Right atrium auricular region (tissue), 2 donors: ENCODE measurements at regions not wholly inside any gene's neighbourhood (a gene's known extent, or its start where the extent isn't known, plus 50 kb on each side); places are given as distances from the start of the nearest gene placed in this dataset.

ENCODE experiments used
- DNase-seq: peaks from one replicate; pipeline ENCODE4 v3.0.0-alpha.2; 2019; ENCODE audit warnings: low spot score
- H3K27ac ChIP-seq, 2 donors: fragments of 200-600 bp; sonication (generic); 1 replicate in 1 of 2; 2 replicates in 1 of 2; pipeline ENCODE4 v1.5.1; 2016 to 2019
- H3K27me3 ChIP-seq, 2 donors: fragments of 200-600 bp; sonication (generic); one replicate each; pipeline versions ENCODE4 v1.5.1 to v1.6.0; 2017 to 2019
- H3K36me3 ChIP-seq: fragments of 200-600 bp; sonication (generic); one replicate; pipeline ENCODE4 v1.5.1; 2016
- H3K4me1 ChIP-seq, 2 donors: fragments of 200-600 bp; sonication (generic); one replicate each; pipeline versions ENCODE4 v1.5.1 to v1.6.0; 2017 to 2019
- H3K4me3 ChIP-seq, 2 donors: fragments of 200-600 bp; sonication (generic); 1 replicate in 1 of 2; 2 replicates in 1 of 2; pipeline ENCODE4 v1.5.1; 2017 to 2019; ENCODE audit warnings: mild to moderate bottlenecking in 1 of 2, moderate library complexity in 1 of 2
- H3K9me3 ChIP-seq, 2 donors: fragments of 200-600 bp; sonication (generic); one replicate each; pipeline ENCODE4 v1.5.1; 2019
- CTCF ChIP-seq, 2 donors: fragments of 200-600 bp; sonication (generic); IDR thresholded peaks; one replicate each; pipeline ENCODE4 v1.5.1; 2019; ENCODE audit warnings: antibody characterized with exemption in 2 of 2

GRCh38 chr12:92550254-92550653 is 152.5 kb upstream of the PLEKHG7 start:
- no peak overlapping the region for H3K4me3 ChIP-seq
- no peaks in the 10 kb centered on the region for H3K36me3 ChIP-seq
- no peak overlapping the region for H3K27ac ChIP-seq
- no peak for TF ChIP-seq CTCF (IDR thresholded peaks at IDR 0.05)
- H3K27me3 ChIP-seq: no peaks in the 10 kb centered on the region
- no peaks in the 10 kb centered on the region for H3K9me3 ChIP-seq
- peaks cover 0 to 36% of the 10 kb centered on the region in 2 donors for H3K4me1 ChIP-seq
- DNase-seq: no peak

GRCh38 chr12:92549516-92549915 is 153.3 kb upstream of the PLEKHG7 start:
- Histone ChIP-seq H3K27ac (no peak overlapping the region), H3K4me3 (no peak overlapping the region), H3K4me1 (peaks cover 0 to 30% of the 10 kb centered on the region in 2 donors), H3K9me3 (no peaks in the 10 kb centered on the region), H3K27me3 (no peaks in the 10 kb centered on the region), H3K36me3 (no peaks in the 10 kb centered on the region)
- DNase-seq: no peak
- TF ChIP-seq CTCF (IDR thresholded peaks at IDR 0.05): no peak

- H3K4me1 ChIP-seq: peaks cover 0 to 27% of the 10 kb centered on the region in 2 donors
- no peaks in the 10 kb centered on the region for H3K27me3 ChIP-seq
- TF ChIP-seq CTCF (IDR thresholded peaks at IDR 0.05): no peak
- no peak for DNase-seq
- H3K9me3 ChIP-seq: no peaks in the 10 kb centered on the region
- H3K36me3 ChIP-seq: no peaks in the 10 kb centered on the region
- no peak overlapping the region for H3K27ac ChIP-seq
- H3K4me3 ChIP-seq: no peak overlapping the region
These were observed 154.9 kb upstream of the PLEKHG7 start for GRCh38 chr12:92547906-92548305.

- no peak for DNase-seq
- H3K36me3 ChIP-seq: no peaks in the 10 kb centered on the region
- TF ChIP-seq CTCF (IDR thresholded peaks at IDR 0.05): no peak
- no peak overlapping the region for H3K4me3 ChIP-seq
- H3K9me3 ChIP-seq: no peaks in the 10 kb centered on the region
- H3K27me3 ChIP-seq: no peaks in the 10 kb centered on the region
- H3K4me1 ChIP-seq: peaks cover 0 to 22% of the 10 kb centered on the region in 2 donors
- no peak overlapping the region for H3K27ac ChIP-seq
These were observed 155.4 kb upstream of the PLEKHG7 start for GRCh38 chr12:92547420-92547819.

DNA sequence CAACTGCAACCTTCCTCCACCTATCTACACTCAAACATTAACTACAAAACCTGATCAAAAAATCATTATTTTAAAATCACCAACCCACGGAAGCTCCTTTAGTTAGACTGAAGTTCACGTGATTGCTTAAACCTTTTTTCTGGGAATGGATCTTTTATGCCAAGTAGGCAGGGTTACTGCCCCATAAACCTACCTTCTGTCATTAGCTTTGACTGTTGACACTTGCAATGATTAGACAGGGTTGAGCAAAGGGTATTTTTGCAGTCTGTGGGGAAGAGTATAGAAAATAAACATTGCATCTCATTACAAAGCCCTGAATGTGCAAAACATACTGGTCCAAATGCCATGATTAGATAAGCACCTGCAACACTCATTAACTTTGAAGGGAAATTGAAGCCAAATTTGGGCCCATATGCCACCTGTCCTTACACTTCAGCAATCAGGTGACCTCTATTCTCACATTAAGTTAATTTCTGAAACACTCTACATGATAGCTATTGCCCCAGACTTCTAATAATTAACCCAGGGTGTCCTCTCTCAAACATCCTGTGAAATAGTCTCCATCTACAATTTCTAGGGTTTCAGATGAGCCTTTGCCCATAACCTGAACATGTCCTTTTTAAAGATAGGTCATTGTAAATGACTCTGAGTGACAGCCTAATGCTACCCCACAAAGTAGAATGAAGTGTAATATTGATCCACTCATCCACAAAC is 156.0 kb upstream of the PLEKHG7 start:
- no peak for TF ChIP-seq CTCF (IDR thresholded peaks at IDR 0.05)
- Histone ChIP-seq H3K9me3 (no peaks in the 10 kb centered on the region), H3K4me1 (peaks cover 0 to 16% of the 10 kb centered on the region in 2 donors), H3K36me3 (no peaks in the 10 kb centered on the region), H3K4me3 (no peak overlapping the region), H3K27me3 (no peaks in the 10 kb centered on the region), H3K27ac (no peak overlapping the region)
- DNase-seq: no peak

DNA sequence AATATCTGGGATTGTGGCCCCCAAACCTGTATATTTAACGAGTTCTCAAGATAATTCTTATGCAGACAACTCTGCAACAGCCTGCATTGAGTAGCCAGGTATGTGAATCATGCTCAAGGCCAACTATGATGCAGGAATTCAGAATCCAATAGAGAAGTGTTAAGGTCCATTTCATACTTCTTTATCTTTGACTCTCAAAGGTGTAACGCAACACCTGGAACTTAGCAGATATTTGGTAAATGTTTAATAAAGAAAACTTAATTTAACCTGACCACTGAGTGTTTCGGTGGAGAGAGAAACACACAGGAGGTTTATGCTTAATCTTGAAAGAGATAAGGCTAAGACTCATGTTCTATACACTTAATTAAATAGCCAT is 156.5 kb upstream of the PLEKHG7 start:
- Histone ChIP-seq H3K27me3 (no peaks in the 10 kb centered on the region), H3K9me3 (no peaks in the 10 kb centered on the region), H3K36me3 (no peaks in the 10 kb centered on the region), H3K4me1 (peaks cover 0 to 13% of the 10 kb centered on the region in 2 donors), H3K4me3 (no peak overlapping the region), H3K27ac (no peak overlapping the region)
- no peak for DNase-seq
- no peak for TF ChIP-seq CTCF (IDR thresholded peaks at IDR 0.05)
